ENCODE measurements at regions not wholly inside any gene's neighbourhood (a gene's known extent, or its start where the extent isn't known, plus 50 kb on each side); places are given as distances from the start of the nearest gene placed in this dataset.
"Not testable (repeated sequence)": the region's sequence is repeated elsewhere in the genome, so short reads cannot be mapped to it uniquely, and the experiment has no call there.

DNA sequence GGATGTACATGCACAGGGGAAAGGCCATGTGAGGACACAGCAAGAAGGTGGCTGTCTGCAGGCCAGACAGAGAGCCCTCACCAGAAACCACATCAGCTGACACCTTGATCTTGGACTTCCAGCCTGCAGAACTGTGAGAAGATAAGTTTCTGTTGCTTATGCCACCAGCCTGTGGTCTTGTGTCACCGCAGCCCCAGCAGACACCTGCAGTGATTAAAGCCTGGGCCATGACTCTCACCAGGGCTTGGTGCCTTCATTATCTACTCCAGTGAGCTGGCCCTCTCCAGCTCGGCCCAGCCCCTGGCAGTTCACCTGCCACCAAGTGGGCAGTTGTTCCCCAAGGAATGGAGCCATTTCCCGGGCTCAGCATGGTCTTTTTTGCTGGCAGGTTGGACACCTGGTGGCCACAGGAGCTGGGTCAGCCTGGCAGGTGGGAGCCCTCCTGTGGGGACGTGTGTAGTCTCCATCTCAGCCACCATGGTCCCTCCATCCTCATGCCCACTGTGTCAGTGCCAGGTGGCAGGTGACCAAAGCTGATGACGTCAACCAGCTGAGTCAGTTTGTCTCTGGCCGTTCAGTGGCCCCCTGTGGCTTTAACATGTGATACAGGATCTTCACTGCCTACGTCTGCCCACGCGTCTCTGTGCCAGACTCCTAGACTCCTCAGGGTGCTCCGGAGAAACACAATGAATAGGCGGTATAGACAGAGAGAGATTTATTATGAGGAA, 99.9 kb upstream of the PPP1R26 start:
- WGBS, 2 donors: 83 to 84% methylated on average over 11 of the region's 11 CpGs
- peaks cover 0 to 60% (median 17%) of the 10 kb centered on the region in 7 donors for H3K27me3 ChIP-seq
- no peak overlapping the region for H3K4me3 ChIP-seq
- ATAC-seq (no peak), DNase-seq (no peak)
- H3K4me1 ChIP-seq: no peaks in the 10 kb centered on the region
- TF ChIP-seq, protein P1, sequence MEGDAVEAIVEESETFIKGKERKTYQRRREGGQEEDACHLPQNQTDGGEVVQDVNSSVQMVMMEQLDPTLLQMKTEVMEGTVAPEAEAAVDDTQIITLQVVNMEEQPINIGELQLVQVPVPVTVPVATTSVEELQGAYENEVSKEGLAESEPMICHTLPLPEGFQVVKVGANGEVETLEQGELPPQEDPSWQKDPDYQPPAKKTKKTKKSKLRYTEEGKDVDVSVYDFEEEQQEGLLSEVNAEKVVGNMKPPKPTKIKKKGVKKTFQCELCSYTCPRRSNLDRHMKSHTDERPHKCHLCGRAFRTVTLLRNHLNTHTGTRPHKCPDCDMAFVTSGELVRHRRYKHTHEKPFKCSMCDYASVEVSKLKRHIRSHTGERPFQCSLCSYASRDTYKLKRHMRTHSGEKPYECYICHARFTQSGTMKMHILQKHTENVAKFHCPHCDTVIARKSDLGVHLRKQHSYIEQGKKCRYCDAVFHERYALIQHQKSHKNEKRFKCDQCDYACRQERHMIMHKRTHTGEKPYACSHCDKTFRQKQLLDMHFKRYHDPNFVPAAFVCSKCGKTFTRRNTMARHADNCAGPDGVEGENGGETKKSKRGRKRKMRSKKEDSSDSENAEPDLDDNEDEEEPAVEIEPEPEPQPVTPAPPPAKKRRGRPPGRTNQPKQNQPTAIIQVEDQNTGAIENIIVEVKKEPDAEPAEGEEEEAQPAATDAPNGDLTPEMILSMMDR (IDR thresholded peaks at IDR 0.05): no peak
- H3K9me3 ChIP-seq: peaks cover 0 to 9% (median 0%) of the 10 kb centered on the region in 11 donors
- H3K27ac ChIP-seq: no peak overlapping the region
- intact Hi-C loops (cut with DNase I): no loop called here
- no peaks in the 10 kb centered on the region for H3K36me3 ChIP-seq

DNA sequence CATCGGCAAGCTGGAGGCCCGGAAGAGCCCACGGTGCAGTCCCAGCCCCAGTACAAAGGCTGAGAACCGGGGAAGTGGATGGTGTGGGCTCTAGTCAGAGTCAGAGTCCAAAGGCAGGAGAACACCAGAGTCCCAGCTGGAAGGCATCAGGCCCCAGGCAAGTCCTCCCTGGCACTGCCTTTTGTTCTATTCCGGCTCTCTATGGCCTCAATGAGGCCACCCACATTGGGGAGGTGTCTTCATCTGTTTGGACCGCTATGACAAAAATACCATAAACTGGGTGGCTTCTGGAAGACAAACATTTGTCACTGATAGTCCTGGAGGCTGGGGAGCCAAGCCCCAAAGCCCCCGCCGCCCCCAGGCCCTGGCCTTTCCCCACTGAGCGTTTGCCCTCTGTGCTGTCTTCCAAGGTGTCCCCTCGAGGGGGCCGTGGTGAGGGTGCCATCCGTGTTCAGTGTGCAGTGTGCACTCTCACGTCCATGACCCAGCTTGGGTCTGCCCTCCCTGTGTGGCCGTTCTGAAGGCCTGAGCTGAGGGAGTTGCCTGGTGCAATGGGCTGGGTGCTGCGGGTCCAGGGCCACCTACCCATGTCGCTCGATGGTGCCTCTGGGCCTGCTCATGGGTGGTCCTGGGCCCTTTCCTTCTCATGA, 99.1 kb upstream of the PPP1R26 start:
- DNase-seq: no peak
- Histone ChIP-seq H3K27ac (no peak overlapping the region), H3K27me3 (peaks cover 0 to 53% (median 13%) of the 10 kb centered on the region in 7 donors), H3K9me3 (peaks cover 0 to 9% (median 0%) of the 10 kb centered on the region in 11 donors), H3K36me3 (no peaks in the 10 kb centered on the region), H3K4me1 (no peaks in the 10 kb centered on the region), H3K4me3 (no peak overlapping the region)
- intact Hi-C loops (cut with DNase I): no loop called here
- 89 to 91% methylated on average over 17 of the region's 17 CpGs for WGBS, 2 donors
- TF ChIP-seq, protein P1 (IDR thresholded peaks at IDR 0.05): no peak
- ATAC-seq: no peak

DNA sequence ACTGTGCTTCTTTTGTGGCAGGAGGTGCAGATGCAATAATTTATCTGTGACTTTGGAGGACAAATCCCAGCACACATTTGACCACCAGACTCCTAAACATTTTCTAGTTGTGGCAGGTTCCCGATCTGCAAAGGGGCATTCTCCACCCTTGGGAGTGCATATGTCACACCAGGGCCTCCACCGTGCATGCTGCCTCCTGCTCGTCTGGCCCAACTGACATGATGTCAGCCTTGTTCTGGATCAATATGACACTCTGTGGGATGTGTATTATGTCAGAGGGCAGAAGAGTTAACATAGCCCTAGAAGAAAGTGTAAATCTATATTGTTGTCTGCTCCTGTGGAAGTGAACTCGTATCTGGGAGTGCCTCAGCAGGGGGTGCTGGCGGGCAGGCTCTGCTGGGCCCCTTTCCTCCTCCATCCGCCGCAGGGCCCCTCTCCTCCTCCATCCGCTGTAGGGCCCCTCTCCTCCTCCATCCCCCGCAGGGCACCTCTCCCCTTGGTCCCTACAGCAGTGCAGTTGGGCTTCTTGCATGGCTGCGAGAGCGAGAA, 97.7 kb upstream of the PPP1R26 start:
- TF ChIP-seq, protein P1 (IDR thresholded peaks at IDR 0.05): no peak
- peaks cover 0 to 45% (median 8%) of the 10 kb centered on the region in 7 donors for H3K27me3 ChIP-seq
- 66 to 76% methylated on average over 11 of the region's 11 CpGs for WGBS, 2 donors

DNA sequence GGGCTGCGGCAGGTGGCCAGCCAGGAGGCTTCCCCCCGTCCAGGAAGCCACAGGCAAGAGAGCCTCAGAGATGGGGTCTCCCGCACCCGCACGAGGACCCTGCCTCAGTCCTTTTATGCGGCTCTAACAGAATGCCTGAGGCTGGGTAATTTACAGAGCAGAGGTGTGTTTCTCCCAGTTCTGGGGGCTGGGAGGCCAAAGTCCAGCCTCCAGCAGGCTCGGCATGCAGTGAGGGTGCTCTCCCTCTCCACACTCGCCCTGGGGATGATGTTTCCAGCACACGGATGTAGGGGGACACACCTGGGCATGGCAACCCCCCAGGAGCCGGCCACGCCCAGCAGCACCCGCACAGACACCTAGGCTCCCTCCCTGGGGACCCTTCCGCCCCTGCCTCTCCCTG, 95.4 kb upstream of the PPP1R26 start:
- H3K27ac ChIP-seq: no peak overlapping the region

More for the DNA sequence above, 97.7 kb upstream of the PPP1R26 start:
- intact Hi-C loops (cut with DNase I): no loop called here
- H3K9me3 ChIP-seq: peaks cover 0 to 9% (median 0%) of the 10 kb centered on the region in 11 donors
- ATAC-seq (no peak), DNase-seq (no peak)
- no peak overlapping the region for H3K27ac ChIP-seq
- H3K36me3 ChIP-seq: no peaks in the 10 kb centered on the region
- H3K4me3 ChIP-seq: no peak overlapping the region
- no peaks in the 10 kb centered on the region for H3K4me1 ChIP-seq

DNA sequence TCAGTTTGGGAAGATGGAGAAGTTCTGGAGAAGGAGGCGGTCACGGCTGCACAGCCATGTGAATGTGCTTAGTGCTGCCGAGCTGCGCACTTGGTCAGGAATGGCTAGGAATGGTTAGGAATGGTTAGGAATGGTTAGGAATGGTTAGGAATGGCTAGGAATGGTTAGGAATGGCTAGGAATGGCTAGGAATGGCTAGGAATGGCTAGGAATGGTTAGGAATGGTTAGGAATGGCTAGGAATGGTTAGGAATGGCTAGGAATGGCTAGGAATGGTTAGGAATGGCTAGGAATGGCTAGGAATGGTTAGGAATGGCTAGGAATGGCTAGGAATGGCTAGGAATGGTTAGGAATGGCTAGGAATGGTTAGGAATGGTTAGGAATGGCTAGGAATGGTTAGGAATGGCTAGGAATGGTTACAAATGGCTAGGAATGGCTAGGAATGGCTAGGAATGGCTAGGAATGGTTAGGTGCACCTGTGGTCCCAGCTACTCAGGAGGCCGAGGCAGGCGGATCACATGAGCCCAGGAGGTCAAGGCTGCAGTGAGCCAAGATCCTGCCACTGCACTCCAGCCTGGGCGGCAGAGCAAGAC, 94.7 kb upstream of the PPP1R26 start:
- H3K9me3 ChIP-seq; DNase-seq; H3K27ac ChIP-seq; H3K4me1 ChIP-seq; H3K36me3 ChIP-seq; ATAC-seq; H3K4me3 ChIP-seq; intact Hi-C loops (cut with DNase I): not testable (repeated sequence)
- 82 to 89% methylated on average over 7 of the region's 7 CpGs for WGBS, 2 donors
- H3K27me3 ChIP-seq: peaks cover 0 to 29% (median 3%) of the 10 kb centered on the region in 7 donors

More for the DNA sequence above, 95.4 kb upstream of the PPP1R26 start:
- Histone ChIP-seq H3K4me1 (no peaks in the 10 kb centered on the region), H3K9me3 (peaks cover 0 to 5% (median 0%) of the 10 kb centered on the region in 11 donors), H3K27me3 (peaks cover 0 to 29% (median 3%) of the 10 kb centered on the region in 7 donors), H3K4me3 (no peak overlapping the region), H3K36me3 (no peaks in the 10 kb centered on the region)
- TF ChIP-seq, protein P1 (IDR thresholded peaks at IDR 0.05): no peak
- intact Hi-C loops (cut with DNase I): no loop called here
- WGBS, 2 donors: 71 to 75% methylated on average over 13 of the region's 13 CpGs
- DNase-seq (no peak), ATAC-seq (no peak)

All from heart right ventricle (tissue), 16 donors.